ENCODE measurements at regions not wholly inside any gene's neighbourhood (a gene's known extent, or its start where the extent isn't known, plus 50 kb on each side); places are given as distances from the start of the nearest gene placed in this dataset.

GRCh38 chr11:44446366-44446762 is 119.1 kb upstream of the CD82 start:
- TF ChIP-seq CTCF (IDR thresholded peaks at IDR 0.05) (no peak), POLR2A (IDR thresholded peaks at IDR 0.05) (no peak), EP300 (IDR thresholded peaks at IDR 0.05) (no peak)

Data from tibial nerve (tissue), 4 donors.